PC-9 (cell line): ENCODE measurements at regions not wholly inside any gene's neighbourhood (a gene's known extent, or its start where the extent isn't known, plus 50 kb on each side); places are given as distances from the start of the nearest gene placed in this dataset.
"Not testable (repeated sequence)": the region's sequence is repeated elsewhere in the genome, so short reads cannot be mapped to it uniquely, and the experiment has no call there.

Source experiments
- BruUV-seq: library from RNA; stranded (reverse); fragments of 400-500 nt; replicated peaks from 2 replicates; lab custom pipeline; 2021; lab: Mats Ljungman, UMichigan
- CTCF ChIA-PET: fragments of 300-600 bp; sonication (Branson Sonifier 250); formaldehyde crosslinking; loops from one replicate; lab custom pipeline; 2022; ENCODE audit warnings: antibody characterized with exemption; lab: Charles Lee
- POLR2A ChIA-PET: fragments of 300-600 bp; sonication (Branson Sonifier 250); formaldehyde crosslinking; loops from one replicate; lab custom pipeline; 2022; ENCODE audit warnings: antibody characterized with exemption; ENCODE audit not compliant: unreplicated experiment; lab: Charles Lee
- DNase-seq, 2 experiments: peaks; one replicate each; pipeline versions ENCODE4 v3.0.0 to v3.0.0-alpha.2; 2015 to 2022; ENCODE audit warnings: mixed read lengths in 1 of 2
- H2AFZ ChIP-seq: fragments of 200-600 bp; sonication (generic); 2 replicates; pipeline ENCODE4 v1.8.1; 2017; ENCODE audit warnings: antibody characterized with exemption
- H3F3A ChIP-seq: fragments of 200-600 bp; sonication (generic); 2 replicates; pipeline ENCODE4 v1.8.1; 2017; ENCODE audit warnings: antibody characterized with exemption, mild to moderate bottlenecking, low read depth; ENCODE audit not compliant: insufficient read depth
- H3K27ac ChIP-seq: fragments of 200-600 bp; sonication (generic); 2 replicates; pipeline ENCODE4 v1.6.1; 2016; ENCODE audit warnings: mixed run types
- H3K27me3 ChIP-seq: fragments of 200-600 bp; sonication (generic); 2 replicates; pipeline ENCODE4 v1.6.1; 2016; ENCODE audit warnings: low read depth, mixed run types; ENCODE audit not compliant: insufficient read depth
- H3K36me3 ChIP-seq: fragments of 200-600 bp; sonication (generic); 2 replicates; pipeline ENCODE4 v1.6.1; 2016; ENCODE audit warnings: low read depth, mixed run types
- H3K4me1 ChIP-seq: fragments of 200-600 bp; sonication (generic); replicated peaks from 2 replicates; pipeline ENCODE4 v1.6.1; 2016; ENCODE audit warnings: mixed run types; ENCODE audit not compliant: insufficient read depth
- H3K4me2 ChIP-seq: fragments of 200-600 bp; sonication (generic); 2 replicates; pipeline ENCODE4 v1.6.1; 2017; ENCODE audit warnings: mixed run types
- H3K4me3 ChIP-seq: fragments of 200-600 bp; sonication (generic); 2 replicates; pipeline ENCODE4 v1.6.1; 2016; ENCODE audit warnings: mixed run types
- H3K79me2 ChIP-seq: fragments of 200-600 bp; sonication (generic); 2 replicates; pipeline ENCODE4 v1.6.1; 2017; ENCODE audit warnings: low read depth, mixed run types
- H3K9me2 ChIP-seq: fragments of 200-600 bp; sonication (generic); 2 replicates; pipeline ENCODE4 v1.8.1; 2017; ENCODE audit warnings: mild to moderate bottlenecking; ENCODE audit not compliant: insufficient read depth
- H3K9me3 ChIP-seq: fragments of 200-600 bp; sonication (generic); 2 replicates; pipeline ENCODE4 v1.8.1; 2016; ENCODE audit warnings: low read depth; ENCODE audit not compliant: insufficient read depth
- H4K20me1 ChIP-seq: fragments of 200-600 bp; sonication (generic); 2 replicates; pipeline ENCODE4 v1.8.1; 2017; ENCODE audit not compliant: insufficient read depth
- EZH2 ChIP-seq: fragments of 200-600 bp; sonication (generic); IDR thresholded peaks from 2 replicates; pipeline ENCODE4 v1.8.0; 2017; ENCODE audit warnings: antibody characterized with exemption, low read depth
- intact Hi-C: fragments of 100-400 bp; cut with micrococcal nuclease; formaldehyde crosslinking; loops from one replicate; pipeline ENCODE4 v1.10.0; 2022; ENCODE audit not compliant: unreplicated experiment
- TF ChIP-seq, protein P1 (sequence below): fragments of 200-600 bp; sonication (generic); conservative IDR thresholded peaks from 2 replicates; pipeline ENCODE4 v1.6.1; 2017; ENCODE audit warnings: mixed run types, antibody characterized with exemption, mild to moderate bottlenecking, moderate library complexity

DNA sequence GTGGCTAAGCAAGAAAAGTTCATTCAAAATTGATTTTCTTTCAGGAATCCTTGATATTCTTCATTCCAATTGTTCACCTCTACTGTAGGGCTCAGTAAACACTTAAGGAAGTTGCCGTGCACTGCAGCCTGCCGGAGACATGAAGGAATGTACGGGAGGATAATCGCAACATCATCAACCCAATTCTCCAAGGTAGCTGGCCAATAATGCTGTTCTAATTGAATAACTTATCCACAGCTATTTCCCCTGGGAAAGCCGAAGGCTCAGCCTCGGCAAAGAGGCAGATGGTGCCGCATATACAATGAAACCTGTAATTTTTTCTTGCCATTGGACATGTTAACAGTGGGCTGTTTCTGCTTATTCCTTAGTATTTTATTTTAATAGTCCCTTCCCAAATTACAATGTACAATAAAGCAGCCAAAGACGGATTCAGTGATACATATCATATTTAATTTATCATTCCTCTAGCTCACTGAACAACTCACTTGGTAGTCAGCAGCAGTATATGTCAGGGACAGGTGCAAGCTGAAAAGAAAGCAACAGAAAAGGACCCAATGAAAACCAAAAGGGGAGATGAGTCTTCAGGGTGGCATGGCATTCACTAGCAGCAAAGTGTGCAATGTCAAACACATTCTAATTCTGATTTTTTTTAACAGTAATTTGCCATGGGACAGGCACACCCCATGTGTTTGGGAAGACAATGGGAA lies 420.5 kb upstream of the KLF12 start:
- H3K79me2 ChIP-seq = no peaks in the 10 kb centered on the region
- H3K4me2 ChIP-seq = no peak overlapping the region
- no peaks in the 10 kb centered on the region for H3K4me1 ChIP-seq
- ChIA-PET POLR2A (no interaction called here), CTCF (no interaction called here)
- DNase-seq = no peak
- no peaks in the 10 kb centered on the region for H3K36me3 ChIP-seq
- BruUV-seq = no TSS peak
- intact Hi-C loops = no loop called here
- no peak overlapping the region for H3K4me3 ChIP-seq
- H3K9me3 ChIP-seq = no peaks in the 10 kb centered on the region
- H3K9me2 ChIP-seq = no peaks in the 10 kb centered on the region
- no peaks in the 10 kb centered on the region for H3F3A ChIP-seq
- H3K27me3 ChIP-seq = no peaks in the 10 kb centered on the region
- no peak overlapping the region for H3K27ac ChIP-seq
- no peak overlapping the region for H2AFZ ChIP-seq
- H4K20me1 ChIP-seq = no peaks in the 10 kb centered on the region
- TF ChIP-seq, protein P1, sequence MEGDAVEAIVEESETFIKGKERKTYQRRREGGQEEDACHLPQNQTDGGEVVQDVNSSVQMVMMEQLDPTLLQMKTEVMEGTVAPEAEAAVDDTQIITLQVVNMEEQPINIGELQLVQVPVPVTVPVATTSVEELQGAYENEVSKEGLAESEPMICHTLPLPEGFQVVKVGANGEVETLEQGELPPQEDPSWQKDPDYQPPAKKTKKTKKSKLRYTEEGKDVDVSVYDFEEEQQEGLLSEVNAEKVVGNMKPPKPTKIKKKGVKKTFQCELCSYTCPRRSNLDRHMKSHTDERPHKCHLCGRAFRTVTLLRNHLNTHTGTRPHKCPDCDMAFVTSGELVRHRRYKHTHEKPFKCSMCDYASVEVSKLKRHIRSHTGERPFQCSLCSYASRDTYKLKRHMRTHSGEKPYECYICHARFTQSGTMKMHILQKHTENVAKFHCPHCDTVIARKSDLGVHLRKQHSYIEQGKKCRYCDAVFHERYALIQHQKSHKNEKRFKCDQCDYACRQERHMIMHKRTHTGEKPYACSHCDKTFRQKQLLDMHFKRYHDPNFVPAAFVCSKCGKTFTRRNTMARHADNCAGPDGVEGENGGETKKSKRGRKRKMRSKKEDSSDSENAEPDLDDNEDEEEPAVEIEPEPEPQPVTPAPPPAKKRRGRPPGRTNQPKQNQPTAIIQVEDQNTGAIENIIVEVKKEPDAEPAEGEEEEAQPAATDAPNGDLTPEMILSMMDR = no peak
- TF ChIP-seq EZH2 = no peak

DNA sequence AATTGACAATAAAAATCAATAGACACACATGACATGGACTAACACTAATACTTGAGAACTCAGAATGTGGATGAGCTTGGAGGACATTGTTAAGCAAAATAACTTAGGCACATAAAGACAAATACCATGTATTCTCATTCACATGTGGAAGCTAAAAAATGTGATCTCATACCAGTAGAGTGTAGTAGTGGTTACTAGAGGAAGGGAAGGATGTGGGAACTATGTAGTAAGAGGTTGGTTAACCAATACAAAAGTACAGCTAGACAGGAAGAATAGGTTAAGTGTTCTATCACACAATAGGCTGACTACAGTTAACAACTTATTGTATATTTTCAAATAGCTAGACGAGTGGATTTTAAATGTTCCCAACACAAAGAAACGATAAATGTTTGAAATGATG lies 415.8 kb upstream of the KLF12 start:
- Histone ChIP-seq H4K20me1 (no peaks in the 10 kb centered on the region), H3K79me2 (no peaks in the 10 kb centered on the region), H3K27ac (no peak overlapping the region), H2AFZ (no peak overlapping the region), H3K4me2 (no peak overlapping the region), H3F3A (no peaks in the 10 kb centered on the region), H3K36me3 (no peaks in the 10 kb centered on the region), H3K4me1 (no peaks in the 10 kb centered on the region), H3K9me2 (no peaks in the 10 kb centered on the region), H3K27me3 (no peaks in the 10 kb centered on the region), H3K4me3 (no peak overlapping the region), H3K9me3 (no peaks in the 10 kb centered on the region)
- BruUV-seq = no TSS peak
- ChIA-PET POLR2A (no interaction called here), CTCF (no interaction called here)
- DNase-seq = no peak
- TF ChIP-seq, protein P1 = no peak
- no peak for TF ChIP-seq EZH2
- intact Hi-C loops = no loop called here

DNA sequence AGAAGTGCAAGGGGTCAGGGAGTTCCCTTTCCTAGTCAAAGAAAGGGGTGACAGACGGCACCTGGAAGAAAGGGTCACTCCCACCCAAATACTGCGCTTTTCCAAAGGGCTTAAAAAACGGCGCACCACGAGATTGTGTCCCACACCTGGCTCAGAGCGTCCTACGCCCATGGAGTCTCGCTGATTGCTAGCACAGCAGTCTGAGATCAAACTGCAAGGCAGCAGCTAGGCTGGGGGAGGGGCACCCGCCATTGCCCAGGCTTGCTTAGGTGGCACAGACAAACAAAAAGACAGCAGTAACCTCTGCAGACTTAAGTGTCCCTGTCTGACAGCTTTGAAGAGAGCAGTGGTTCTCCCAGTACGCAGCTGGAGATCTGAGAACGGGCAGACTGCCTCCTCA lies 402.4 kb upstream of the KLF12 start:
- DNase-seq = peak in 1 of 2 experiments; percentile 2
- intact Hi-C loops, BruUV-seq, POLR2A ChIA-PET, H3K36me3 ChIP-seq, H3F3A ChIP-seq, H3K27me3 ChIP-seq, H3K4me3 ChIP-seq, H2AFZ ChIP-seq, H3K9me2 ChIP-seq, H3K79me2 ChIP-seq, H3K4me2 ChIP-seq, H3K27ac ChIP-seq, H3K4me1 ChIP-seq, H4K20me1 ChIP-seq, H3K9me3 ChIP-seq, CTCF ChIA-PET: not testable (repeated sequence)

- Histone ChIP-seq H3F3A (no peaks in the 10 kb centered on the region), H3K4me2 (no peak overlapping the region), H3K4me3 (no peak overlapping the region), H3K27me3 (no peaks in the 10 kb centered on the region), H3K9me3 (no peaks in the 10 kb centered on the region), H3K79me2 (no peaks in the 10 kb centered on the region), H3K36me3 (no peaks in the 10 kb centered on the region), H2AFZ (no peak overlapping the region), H3K27ac (no peak overlapping the region), H3K9me2 (no peaks in the 10 kb centered on the region), H4K20me1 (no peaks in the 10 kb centered on the region; the same call in 1 of the 2 replicates), H3K4me1 (no peaks in the 10 kb centered on the region)
- intact Hi-C loops = no loop called here
- ChIA-PET POLR2A (no interaction called here), CTCF (no interaction called here)
- TF ChIP-seq, protein P1 = no peak
- TF ChIP-seq EZH2 = no peak
- BruUV-seq = no TSS peak
- no peak for DNase-seq
Measured at GRCh38 chr13:74533226-74533625, 399.0 kb upstream of the KLF12 start.
